SK-N-SH (cell line): ENCODE measurements at regions not wholly inside any gene's neighbourhood (a gene's known extent, or its start where the extent isn't known, plus 50 kb on each side); places are given as distances from the start of the nearest gene placed in this dataset.

ENCODE experiments used
- POLR2AphosphoS5 ChIP-seq: IDR thresholded peaks from 2 replicates; pipeline ENCODE4 v1.6.1; 2012; ENCODE audit warnings: low read depth, low read length
- YY1 ChIP-seq: IDR thresholded peaks from 2 replicates; pipeline ENCODE4 v1.4.0; 2012; ENCODE audit warnings: low read depth, mild to moderate bottlenecking

DNA sequence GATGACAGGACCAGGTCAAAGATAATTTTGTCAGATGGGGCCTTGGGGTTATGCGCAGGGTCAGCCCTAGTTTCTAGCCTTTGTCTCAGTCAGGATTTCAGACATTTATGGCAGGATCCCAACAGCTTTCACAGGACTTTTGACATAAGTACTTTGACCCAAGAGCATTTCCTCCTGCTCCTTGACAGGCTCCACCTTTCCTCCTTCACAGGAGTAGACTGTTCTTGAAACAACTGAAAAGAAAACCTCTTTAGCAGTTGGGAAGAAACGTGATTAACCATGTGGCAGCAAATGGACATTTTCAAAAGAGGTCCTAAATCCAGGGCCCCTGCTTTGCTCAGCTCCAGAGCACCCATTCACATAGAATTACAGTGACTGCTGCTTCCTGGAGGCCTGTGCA, 120.4 kb upstream of the MAP3K7 start:
- TF ChIP-seq POLR2AphosphoS5 (no peak), YY1 (no peak)
